Panc1 (cell line): ENCODE measurements at regions not wholly inside any gene's neighbourhood (a gene's known extent, or its start where the extent isn't known, plus 50 kb on each side); places are given as distances from the start of the nearest gene placed in this dataset.

Experiments used
- ATAC-seq: fragments of 200-7000 bp; cut with Tn5 transposase; 2 replicates; pipeline ENCODE4 v1.9.1; 2020; ENCODE audit warnings: mild to moderate bottlenecking, moderate library complexity
- BruUV-seq: library from RNA; stranded (reverse); fragments of 400-500 nt; replicated peaks from 2 replicates; lab custom pipeline; 2021; lab: Mats Ljungman, UMichigan
- CTCF ChIA-PET: fragments of 300-600 bp; sonication (Branson Sonifier 250); formaldehyde crosslinking; loops from one replicate; lab custom pipeline; 2022; ENCODE audit warnings: antibody characterized with exemption; lab: Charles Lee
- POLR2A ChIA-PET: fragments of 300-600 bp; sonication (Branson Sonifier 250); formaldehyde crosslinking; loops from one replicate; lab custom pipeline; 2022; ENCODE audit warnings: antibody characterized with exemption; lab: Charles Lee
- DNase-seq: peaks from one replicate; pipeline ENCODE4 v3.0.0-alpha.2; 2010; ENCODE audit warnings: low read depth, low spot score
- H3K27ac ChIP-seq: 2 replicates; pipeline ENCODE4 v1.5.1; 2011; ENCODE audit warnings: mild to moderate bottlenecking, low read length, inconsistent platforms
- H3K27me3 ChIP-seq: fragments of 200-500 bp; sonication (Bioruptor generic); 2 replicates; pipeline ENCODE4 v1.6.0; 2014; ENCODE audit warnings: low read length, inconsistent platforms; ENCODE audit not compliant: control insufficient read depth, insufficient read depth
- H3K36me3 ChIP-seq: fragments of 200-500 bp; sonication (Bioruptor generic); 2 replicates; pipeline ENCODE4 v1.5.1; 2014; ENCODE audit warnings: inconsistent platforms, mild to moderate bottlenecking, low read length, moderate library complexity; ENCODE audit not compliant: control insufficient read depth, insufficient read depth
- H3K4me1 ChIP-seq: 2 replicates; pipeline ENCODE4 v1.5.1; 2011; ENCODE audit warnings: inconsistent platforms, mild to moderate bottlenecking, low read length, moderate library complexity; ENCODE audit not compliant: control insufficient read depth, insufficient read depth
- H3K4me3 ChIP-seq, 2 experiments: 2 replicates each; pipeline ENCODE4 v1.5.1; 2011 to 2012; ENCODE audit warnings: low read depth in 2 of 2, low read length in 2 of 2, mild to moderate bottlenecking in 2 of 2, inconsistent platforms in 1 of 2, moderate library complexity in 1 of 2
- H3K9me3 ChIP-seq: fragments of 200-500 bp; sonication (Bioruptor generic); 2 replicates; pipeline ENCODE4 v1.5.1; 2014; ENCODE audit warnings: low read depth, mild to moderate bottlenecking, inconsistent platforms, low read length, moderate library complexity; ENCODE audit not compliant: control insufficient read depth, insufficient read depth
- CTCF ChIP-seq: fragments of 450-650 bp; IDR thresholded peaks from 2 replicates; pipeline ENCODE4 v1.5.1; 2017; ENCODE audit warnings: mild to moderate bottlenecking
- POLR2AphosphoS5 ChIP-seq: IDR thresholded peaks from 2 replicates; pipeline ENCODE4 v1.6.1; 2012; ENCODE audit warnings: mild to moderate bottlenecking, low read depth, low read length, moderate library complexity
- REST ChIP-seq, 2 experiments: IDR thresholded peaks; 2 replicates each; pipeline ENCODE4 v1.6.1; 2011 to 2012; ENCODE audit warnings: low read depth in 2 of 2, control low read depth in 1 of 2, low read length in 1 of 2, mild to moderate bottlenecking in 1 of 2, moderate library complexity in 1 of 2; ENCODE audit not compliant: insufficient read depth in 1 of 2
- SIN3A ChIP-seq: IDR thresholded peaks from 2 replicates; pipeline ENCODE4 v1.6.1; 2012; ENCODE audit warnings: low read depth, mild to moderate bottlenecking, low read length, moderate library complexity, borderline replicate concordance; ENCODE audit not compliant: insufficient read depth
- TCF7L2 ChIP-seq: IDR thresholded peaks from 2 replicates; pipeline ENCODE4 v1.6.1; 2011; ENCODE audit warnings: mild to moderate bottlenecking, low read depth, low read length, inconsistent platforms
- in situ Hi-C: cut with HindIII; loops from 2 replicates; pipeline ENCODE4 v1.10.0; 2016; ENCODE audit warnings: low sequenced_read_pairs, low pct_unique_long_range_greater_than_20kb
- intact Hi-C: fragments of 100-400 bp; cut with micrococcal nuclease; formaldehyde crosslinking; loops from one replicate; pipeline ENCODE4 v1.10.0; 2022; ENCODE audit not compliant: unreplicated experiment

GRCh38 chr4:74635490-74636123, 158.7 kb downstream of the BTC start:
- Histone ChIP-seq H3K4me3 (no peak overlapping the region), H3K27me3 (no peaks in the 10 kb centered on the region), H3K27ac (no peak overlapping the region), H3K9me3 (no peaks in the 10 kb centered on the region), H3K36me3 (no peaks in the 10 kb centered on the region), H3K4me1 (no peaks in the 10 kb centered on the region)
- POLR2A ChIA-PET = no interaction called here
- no TSS peak for BruUV-seq
- in situ Hi-C loops (no loop called here), intact Hi-C loops (no loop called here)
- DNase-seq = no peak
- CTCF ChIA-PET = no interaction called here
- TF ChIP-seq REST (IDR thresholded peaks at IDR 0.05; ENCODE audit: insufficient read depth in 1 of 2, low read depth in 2 of 2, low read length in 1 of 2) (no peak), TCF7L2 (no peak), POLR2AphosphoS5 (no peak), CTCF (no peak), SIN3A (no peak)
- no peak for ATAC-seq

GRCh38 chr4:74638001-74638400, 156.3 kb downstream of the BTC start:
- Histone ChIP-seq H3K36me3 (no peaks in the 10 kb centered on the region), H3K27ac (no peak overlapping the region), H3K9me3 (no peaks in the 10 kb centered on the region), H3K27me3 (no peaks in the 10 kb centered on the region), H3K4me3 (no peak overlapping the region), H3K4me1 (no peaks in the 10 kb centered on the region)
- intact Hi-C loops (no loop called here), in situ Hi-C loops (no loop called here)
- no peak for DNase-seq
- BruUV-seq = no TSS peak
- POLR2A ChIA-PET = no interaction called here
- CTCF ChIA-PET = no interaction called here
- no peak for ATAC-seq
- TF ChIP-seq REST (IDR thresholded peaks at IDR 0.05; ENCODE audit: insufficient read depth in 1 of 2, low read depth in 2 of 2, low read length in 1 of 2) (no peak), CTCF (no peak), POLR2AphosphoS5 (no peak), SIN3A (no peak), TCF7L2 (no peak)
